GM12872 (cell line): ENCODE measurements at regions not wholly inside any gene's neighbourhood (a gene's known extent, or its start where the extent isn't known, plus 50 kb on each side); places are given as distances from the start of the nearest gene placed in this dataset.

ENCODE experiments used
- CTCF ChIP-seq: IDR thresholded peaks from 3 replicates; pipeline ENCODE4 v1.5.1; 2011; ENCODE audit warnings: low read depth, mild to moderate bottlenecking, low read length, moderate library complexity; ENCODE audit not compliant: insufficient read depth

GRCh38 chr10:23694921-23695824 lies 256.3 kb downstream of the OTUD1 start:
- no peak for TF ChIP-seq CTCF

GRCh38 chr10:23695825-23696420 lies 257.0 kb downstream of the OTUD1 start:
- no peak for TF ChIP-seq CTCF

GRCh38 chr10:23696476-23696875 lies 257.6 kb downstream of the OTUD1 start:
- TF ChIP-seq CTCF, result no peak

GRCh38 chr10:23702977-23703414 lies 264.1 kb downstream of the OTUD1 start:
- TF ChIP-seq CTCF, result peak; percentile 82

GRCh38 chr10:23715363-23715762 lies 276.5 kb downstream of the OTUD1 start:
- TF ChIP-seq CTCF, result no peak

- TF ChIP-seq CTCF, result no peak
Measured at GRCh38 chr10:23717913-23718312, 279.0 kb downstream of the OTUD1 start.

- no peak for TF ChIP-seq CTCF
Measured at GRCh38 chr10:23718946-23719345, 280.1 kb downstream of the OTUD1 start.
